GM18508 (cell line): ENCODE measurements at regions not wholly inside any gene's neighbourhood (a gene's known extent, or its start where the extent isn't known, plus 50 kb on each side); places are given as distances from the start of the nearest gene placed in this dataset.

Source experiments
- ATAC-seq: cut with Tn5 transposase; IDR thresholded peaks from one replicate; pipeline ENCODE4 v1.9.1; 2021; ENCODE audit warnings: moderate number of reproducible peaks; ENCODE audit not compliant: insufficient read depth, unreplicated experiment

DNA sequence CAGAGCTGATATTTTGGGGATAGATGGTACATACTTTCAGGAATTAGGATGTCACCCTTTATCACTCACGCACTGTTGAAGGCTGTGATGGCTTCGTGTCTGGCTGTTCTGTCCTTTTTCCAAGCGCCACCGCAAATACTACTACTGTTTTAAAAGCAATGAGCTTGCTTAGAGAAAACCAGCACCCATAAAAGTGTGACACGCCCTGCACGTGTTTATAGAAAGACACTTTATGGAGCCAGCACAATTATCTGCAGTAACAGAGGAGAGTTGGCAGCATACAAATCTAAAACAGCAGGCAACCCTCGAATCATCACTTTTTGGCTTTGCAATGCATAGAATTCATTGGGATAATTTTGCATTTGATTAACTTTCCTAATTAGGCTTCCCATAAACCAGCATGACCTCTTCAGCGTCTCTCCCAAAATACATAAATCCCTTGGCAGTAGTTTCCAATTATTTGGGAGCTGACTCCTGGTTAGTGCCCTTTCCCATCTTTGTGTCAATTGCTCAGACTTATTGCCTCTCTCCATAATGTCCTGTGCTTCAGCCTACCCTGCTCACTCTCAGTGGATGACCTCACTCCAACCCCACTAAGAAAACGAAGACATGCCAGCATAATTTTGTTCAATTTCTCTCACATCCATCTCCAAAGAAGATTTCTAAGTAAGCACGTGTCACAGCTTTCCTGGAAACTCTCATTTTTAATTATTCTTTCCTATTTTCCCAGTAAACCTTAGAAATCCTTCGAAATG is 118.7 kb upstream of the LARGE1 start:
- ATAC-seq = no peak

DNA sequence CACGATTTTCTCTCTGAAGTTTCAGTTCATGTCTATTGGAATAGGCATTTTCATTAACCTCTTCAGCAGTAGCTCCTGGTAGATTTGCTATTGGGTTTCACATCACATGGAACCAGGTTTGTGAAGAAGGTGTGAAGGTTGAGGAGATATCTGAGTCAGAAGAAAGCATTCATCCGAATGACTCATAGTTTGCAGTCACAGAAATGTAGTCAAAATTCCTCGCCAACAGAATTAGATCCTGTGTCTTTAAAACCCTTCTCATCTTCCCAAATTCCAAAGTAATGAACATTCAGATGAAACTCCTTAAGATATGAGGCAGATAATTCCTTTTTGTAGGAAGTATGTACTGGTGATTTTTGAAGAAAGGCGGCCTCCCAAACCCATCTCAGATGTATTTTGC is 125.0 kb upstream of the LARGE1 start:
- no peak for ATAC-seq

GRCh38 chr22:34055525-34056200 is 135.4 kb upstream of the LARGE1 start:
- no peak for ATAC-seq

- ATAC-seq = no peak
These were observed 137.4 kb upstream of the LARGE1 start for GRCh38 chr22:34057726-34058125.

- no peak for ATAC-seq
These were observed 144.4 kb upstream of the LARGE1 start for GRCh38 chr22:34064696-34065095.

DNA sequence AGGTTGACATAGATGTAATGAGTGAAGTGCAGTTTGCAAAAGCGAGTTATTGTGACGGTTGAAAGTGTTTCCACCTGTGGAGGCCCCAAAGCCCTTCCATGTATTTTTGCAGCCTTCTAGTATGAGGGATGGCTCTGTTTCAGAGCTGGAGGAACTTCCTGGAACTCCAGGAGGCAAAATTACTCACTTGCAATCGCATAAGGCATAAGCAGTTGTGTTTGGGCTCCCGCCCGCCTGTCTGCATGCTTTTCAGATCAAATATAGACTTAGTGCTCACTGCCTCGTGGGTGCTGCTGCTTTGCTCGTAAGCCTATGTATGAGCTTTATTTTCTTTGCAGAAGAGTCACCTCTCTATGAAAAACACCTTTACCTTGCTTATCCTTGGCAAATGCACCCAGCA is 146.8 kb upstream of the LARGE1 start:
- ATAC-seq = no peak

- no peak for ATAC-seq
These were observed 147.7 kb upstream of the LARGE1 start for GRCh38 chr22:34068001-34068400.

DNA sequence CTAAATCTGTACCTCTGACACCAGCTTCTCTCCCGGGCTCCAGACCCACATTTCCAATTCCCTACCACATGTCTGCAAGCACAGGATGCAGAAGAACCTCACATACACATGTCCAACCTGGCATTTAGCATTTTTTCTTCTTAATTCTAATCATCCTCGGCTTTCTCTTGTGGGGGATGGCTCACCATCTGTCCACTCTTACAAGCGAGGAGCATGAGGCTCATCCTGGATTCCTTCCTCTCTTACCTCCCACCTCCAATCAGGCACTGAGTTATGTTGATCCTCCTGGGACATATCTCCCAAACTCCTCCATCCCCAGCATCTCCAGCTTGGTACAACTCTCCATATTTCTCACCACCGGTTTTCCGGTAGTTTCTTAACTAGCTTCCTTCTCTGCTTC is 149.8 kb upstream of the LARGE1 start:
- no peak for ATAC-seq

DNA sequence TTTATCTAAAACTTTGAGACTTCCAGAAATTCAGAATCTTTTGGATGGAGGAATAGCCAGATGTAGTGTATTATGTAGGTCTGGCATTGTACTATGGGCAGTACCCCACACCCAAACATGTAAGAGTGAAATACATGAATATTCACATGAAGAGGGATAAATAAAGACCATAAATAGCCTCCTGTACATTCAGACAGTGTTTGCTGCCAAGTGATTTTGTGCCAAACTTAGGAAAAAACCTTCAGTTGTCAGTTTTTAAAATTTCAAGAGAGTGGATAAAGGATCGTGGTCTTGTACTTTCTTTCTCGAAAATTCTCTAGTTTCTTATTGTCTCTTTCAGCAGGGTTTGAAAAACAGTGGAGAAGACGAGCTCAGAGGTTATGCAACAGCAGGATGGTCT is 150.3 kb upstream of the LARGE1 start:
- no peak for ATAC-seq

- ATAC-seq = no peak
These were observed 152.3 kb upstream of the LARGE1 start for GRCh38 chr22:34072585-34072984.

DNA sequence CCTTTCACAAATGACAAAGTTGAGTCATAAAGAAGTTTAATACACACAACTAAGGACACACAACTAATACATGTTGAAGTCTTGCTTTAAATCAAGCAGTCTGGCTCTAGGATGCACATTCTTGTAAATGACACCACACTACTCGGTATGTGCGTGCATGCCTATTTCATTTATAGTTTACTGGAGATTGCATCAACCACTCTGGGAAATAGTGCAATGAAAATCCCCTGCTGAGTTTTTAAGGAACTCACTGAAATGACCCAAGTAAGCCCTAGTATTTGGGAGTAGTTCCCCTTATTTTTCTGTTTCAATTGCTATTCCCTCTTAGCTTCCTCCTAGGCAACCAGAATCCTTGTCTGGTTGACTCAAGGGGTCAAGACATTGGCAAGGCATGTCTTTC is 160.2 kb upstream of the LARGE1 start:
- ATAC-seq = no peak

DNA sequence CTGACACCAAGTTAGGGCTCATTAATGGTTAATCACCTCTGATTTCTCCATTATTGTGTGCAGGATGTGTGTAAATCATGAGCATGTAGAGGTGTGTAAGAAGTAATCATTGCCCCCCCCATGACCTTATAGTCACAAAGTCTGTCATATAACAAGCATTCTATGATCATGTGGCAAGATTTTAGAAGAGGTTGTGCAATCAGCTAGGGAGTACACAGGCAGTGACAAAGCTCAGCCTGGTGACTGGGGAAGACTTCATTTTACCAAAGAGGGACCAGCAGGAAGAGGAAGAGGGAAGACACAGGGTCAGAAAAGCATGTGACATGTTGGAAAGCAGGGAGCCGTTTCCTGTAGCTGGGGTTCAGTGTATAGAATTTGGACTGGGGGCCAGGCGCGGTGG is 176.5 kb upstream of the LARGE1 start:
- no peak for ATAC-seq

- ATAC-seq = no peak
These were observed 179.0 kb upstream of the LARGE1 start for GRCh38 chr22:34099278-34099677.

- no peak for ATAC-seq
These were observed 182.4 kb upstream of the LARGE1 start for GRCh38 chr22:34102633-34103032.

- no peak for ATAC-seq
These were observed 185.3 kb upstream of the LARGE1 start for GRCh38 chr22:34105461-34106062.

- no peak for ATAC-seq
These were observed 187.9 kb upstream of the LARGE1 start for GRCh38 chr22:34108168-34108567.

DNA sequence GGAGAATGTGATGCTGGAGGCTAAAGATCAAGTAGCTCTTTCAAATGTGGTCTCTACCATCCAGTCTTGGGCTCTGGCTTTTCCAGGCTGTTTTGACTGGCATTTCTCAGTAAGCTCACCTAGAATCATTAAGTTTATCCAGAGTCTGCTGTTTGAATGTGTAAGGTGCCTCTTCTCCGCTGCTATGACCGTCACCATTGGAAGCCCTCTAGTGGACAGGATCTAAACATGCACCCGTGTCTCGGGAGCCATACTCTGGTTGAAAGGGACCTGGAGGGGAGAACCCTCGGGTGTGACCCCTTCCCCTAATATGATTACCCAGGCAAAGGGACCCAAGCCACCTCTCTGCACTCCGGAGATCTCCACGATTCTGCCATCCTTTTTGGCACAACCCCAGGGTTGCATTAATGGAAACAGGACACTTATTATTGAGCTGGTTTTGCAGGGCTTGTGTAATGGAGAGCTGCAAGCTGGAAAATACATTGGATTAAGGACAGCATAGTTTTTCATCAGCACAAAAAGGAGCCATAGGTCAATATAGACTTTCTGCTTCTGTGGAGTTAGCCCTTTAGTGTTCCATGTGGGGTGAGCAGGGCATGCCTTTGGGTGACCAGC is 191.0 kb upstream of the LARGE1 start:
- ATAC-seq = no peak

DNA sequence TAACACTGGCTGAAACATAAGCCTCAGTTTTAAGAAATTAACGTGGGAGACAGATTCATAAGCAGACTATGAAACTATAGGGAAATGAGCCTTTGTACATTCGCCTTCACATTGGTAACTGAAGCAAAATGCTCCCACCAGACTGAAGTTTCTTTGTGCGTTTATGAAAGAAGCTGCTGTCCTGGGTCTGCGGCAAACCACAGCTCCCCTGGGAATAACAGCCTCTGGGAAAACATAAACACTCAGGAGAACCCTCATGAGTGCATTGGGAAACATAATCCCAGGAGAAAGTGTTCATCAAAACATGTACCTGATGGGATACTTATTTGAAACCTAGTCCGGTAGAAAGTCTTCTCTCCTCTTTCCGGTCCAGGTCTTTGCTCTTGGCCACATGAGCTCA is 193.1 kb upstream of the LARGE1 start:
- ATAC-seq = no peak

GRCh38 chr22:34114406-34114805 is 194.1 kb upstream of the LARGE1 start:
- ATAC-seq = no peak

GRCh38 chr22:34115722-34116121 is 195.4 kb upstream of the LARGE1 start:
- no peak for ATAC-seq

- ATAC-seq = no peak
These were observed 195.8 kb upstream of the LARGE1 start for GRCh38 chr22:34116126-34116525.
